PC-9 (cell line): ENCODE measurements at regions not wholly inside any gene's neighbourhood (a gene's known extent, or its start where the extent isn't known, plus 50 kb on each side); places are given as distances from the start of the nearest gene placed in this dataset.

ENCODE experiments used
- BruUV-seq: library from RNA; stranded (reverse); fragments of 400-500 nt; replicated peaks from 2 replicates; lab custom pipeline; 2021; lab: Mats Ljungman, UMichigan
- CTCF ChIA-PET: fragments of 300-600 bp; sonication (Branson Sonifier 250); formaldehyde crosslinking; loops from one replicate; lab custom pipeline; 2022; ENCODE audit warnings: antibody characterized with exemption; lab: Charles Lee
- POLR2A ChIA-PET: fragments of 300-600 bp; sonication (Branson Sonifier 250); formaldehyde crosslinking; loops from one replicate; lab custom pipeline; 2022; ENCODE audit warnings: antibody characterized with exemption; ENCODE audit not compliant: unreplicated experiment; lab: Charles Lee
- DNase-seq, 2 experiments: peaks; one replicate each; pipeline versions ENCODE4 v3.0.0 to v3.0.0-alpha.2; 2015 to 2022; ENCODE audit warnings: mixed read lengths in 1 of 2
- H2AFZ ChIP-seq: fragments of 200-600 bp; sonication (generic); 2 replicates; pipeline ENCODE4 v1.8.1; 2017; ENCODE audit warnings: antibody characterized with exemption
- H3F3A ChIP-seq: fragments of 200-600 bp; sonication (generic); 2 replicates; pipeline ENCODE4 v1.8.1; 2017; ENCODE audit warnings: antibody characterized with exemption, mild to moderate bottlenecking, low read depth; ENCODE audit not compliant: insufficient read depth
- H3K27ac ChIP-seq: fragments of 200-600 bp; sonication (generic); 2 replicates; pipeline ENCODE4 v1.6.1; 2016; ENCODE audit warnings: mixed run types
- H3K27me3 ChIP-seq: fragments of 200-600 bp; sonication (generic); 2 replicates; pipeline ENCODE4 v1.6.1; 2016; ENCODE audit warnings: low read depth, mixed run types; ENCODE audit not compliant: insufficient read depth
- H3K36me3 ChIP-seq: fragments of 200-600 bp; sonication (generic); 2 replicates; pipeline ENCODE4 v1.6.1; 2016; ENCODE audit warnings: low read depth, mixed run types
- H3K4me1 ChIP-seq: fragments of 200-600 bp; sonication (generic); replicated peaks from 2 replicates; pipeline ENCODE4 v1.6.1; 2016; ENCODE audit warnings: mixed run types; ENCODE audit not compliant: insufficient read depth
- H3K4me2 ChIP-seq: fragments of 200-600 bp; sonication (generic); 2 replicates; pipeline ENCODE4 v1.6.1; 2017; ENCODE audit warnings: mixed run types
- H3K4me3 ChIP-seq: fragments of 200-600 bp; sonication (generic); 2 replicates; pipeline ENCODE4 v1.6.1; 2016; ENCODE audit warnings: mixed run types
- H3K79me2 ChIP-seq: fragments of 200-600 bp; sonication (generic); 2 replicates; pipeline ENCODE4 v1.6.1; 2017; ENCODE audit warnings: low read depth, mixed run types
- H3K9me2 ChIP-seq: fragments of 200-600 bp; sonication (generic); 2 replicates; pipeline ENCODE4 v1.8.1; 2017; ENCODE audit warnings: mild to moderate bottlenecking; ENCODE audit not compliant: insufficient read depth
- H3K9me3 ChIP-seq: fragments of 200-600 bp; sonication (generic); 2 replicates; pipeline ENCODE4 v1.8.1; 2016; ENCODE audit warnings: low read depth; ENCODE audit not compliant: insufficient read depth
- H4K20me1 ChIP-seq: fragments of 200-600 bp; sonication (generic); 2 replicates; pipeline ENCODE4 v1.8.1; 2017; ENCODE audit not compliant: insufficient read depth
- EZH2 ChIP-seq: fragments of 200-600 bp; sonication (generic); IDR thresholded peaks from 2 replicates; pipeline ENCODE4 v1.8.0; 2017; ENCODE audit warnings: antibody characterized with exemption, low read depth
- intact Hi-C: fragments of 100-400 bp; cut with micrococcal nuclease; formaldehyde crosslinking; loops from one replicate; pipeline ENCODE4 v1.10.0; 2022; ENCODE audit not compliant: unreplicated experiment
- TF ChIP-seq, protein P1 (sequence below): fragments of 200-600 bp; sonication (generic); conservative IDR thresholded peaks from 2 replicates; pipeline ENCODE4 v1.6.1; 2017; ENCODE audit warnings: mixed run types, antibody characterized with exemption, mild to moderate bottlenecking, moderate library complexity

DNA sequence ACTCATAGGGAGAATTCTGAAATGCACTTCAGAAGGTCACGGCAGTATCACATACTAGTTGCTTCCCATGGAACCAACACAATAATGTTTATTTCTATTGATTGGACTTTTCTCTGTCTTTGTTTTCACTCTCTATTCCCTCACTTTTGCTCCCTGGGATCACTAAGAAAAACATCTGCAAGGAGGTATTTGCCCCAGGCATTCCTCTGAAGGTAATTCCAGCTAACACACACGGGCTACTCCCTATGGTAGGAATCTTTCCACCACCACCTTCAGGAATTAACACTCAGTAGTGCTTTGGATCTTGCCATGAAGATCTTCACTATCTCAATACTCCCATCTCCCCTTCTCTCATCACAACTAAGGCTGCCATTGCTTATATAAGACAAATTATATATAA lies 353.3 kb downstream of the DSC3 start:
- Histone ChIP-seq H3K9me3 (no peaks in the 10 kb centered on the region), H3K4me2 (no peak overlapping the region), H3F3A (no peaks in the 10 kb centered on the region), H2AFZ (no peak overlapping the region), H3K27me3 (no peaks in the 10 kb centered on the region), H3K4me1 (no peaks in the 10 kb centered on the region), H3K36me3 (no peaks in the 10 kb centered on the region), H3K27ac (no peak overlapping the region), H3K79me2 (no peaks in the 10 kb centered on the region), H4K20me1 (no peaks in the 10 kb centered on the region), H3K9me2 (no peaks in the 10 kb centered on the region), H3K4me3 (no peak overlapping the region)
- no TSS peak for BruUV-seq
- ChIA-PET CTCF (no interaction called here), POLR2A (no interaction called here)
- intact Hi-C loops, result no loop called here
- no peak for TF ChIP-seq EZH2
- TF ChIP-seq, protein P1, sequence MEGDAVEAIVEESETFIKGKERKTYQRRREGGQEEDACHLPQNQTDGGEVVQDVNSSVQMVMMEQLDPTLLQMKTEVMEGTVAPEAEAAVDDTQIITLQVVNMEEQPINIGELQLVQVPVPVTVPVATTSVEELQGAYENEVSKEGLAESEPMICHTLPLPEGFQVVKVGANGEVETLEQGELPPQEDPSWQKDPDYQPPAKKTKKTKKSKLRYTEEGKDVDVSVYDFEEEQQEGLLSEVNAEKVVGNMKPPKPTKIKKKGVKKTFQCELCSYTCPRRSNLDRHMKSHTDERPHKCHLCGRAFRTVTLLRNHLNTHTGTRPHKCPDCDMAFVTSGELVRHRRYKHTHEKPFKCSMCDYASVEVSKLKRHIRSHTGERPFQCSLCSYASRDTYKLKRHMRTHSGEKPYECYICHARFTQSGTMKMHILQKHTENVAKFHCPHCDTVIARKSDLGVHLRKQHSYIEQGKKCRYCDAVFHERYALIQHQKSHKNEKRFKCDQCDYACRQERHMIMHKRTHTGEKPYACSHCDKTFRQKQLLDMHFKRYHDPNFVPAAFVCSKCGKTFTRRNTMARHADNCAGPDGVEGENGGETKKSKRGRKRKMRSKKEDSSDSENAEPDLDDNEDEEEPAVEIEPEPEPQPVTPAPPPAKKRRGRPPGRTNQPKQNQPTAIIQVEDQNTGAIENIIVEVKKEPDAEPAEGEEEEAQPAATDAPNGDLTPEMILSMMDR, result no peak
- DNase-seq, result no peak

DNA sequence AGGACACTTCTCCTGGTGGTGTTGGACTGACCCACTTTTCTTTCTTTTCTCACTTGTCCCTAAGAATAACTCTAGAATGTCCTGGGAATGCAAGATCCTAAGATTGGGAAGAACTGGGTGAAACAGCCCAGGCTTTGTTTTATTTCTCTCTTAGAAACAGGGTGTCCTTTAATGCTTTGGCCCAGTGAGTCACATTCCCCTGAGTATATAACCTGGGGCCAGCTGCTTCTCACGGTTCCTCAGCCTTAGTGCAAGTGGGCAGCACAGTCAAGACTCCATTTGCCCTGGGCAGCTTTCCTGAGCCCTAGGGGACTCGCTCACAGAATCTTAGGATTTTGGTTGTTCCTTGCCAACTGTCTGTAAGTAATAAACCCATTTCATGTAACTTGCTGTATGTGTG lies 355.0 kb downstream of the DSC3 start:
- Histone ChIP-seq H3K36me3 (no peaks in the 10 kb centered on the region), H3K4me3 (no peak overlapping the region), H3K27ac (no peak overlapping the region), H3K9me2 (no peaks in the 10 kb centered on the region), H4K20me1 (no peaks in the 10 kb centered on the region), H3K4me1 (no peaks in the 10 kb centered on the region), H3K79me2 (no peaks in the 10 kb centered on the region), H3K9me3 (no peaks in the 10 kb centered on the region), H2AFZ (no peak overlapping the region), H3F3A (no peaks in the 10 kb centered on the region), H3K4me2 (no peak overlapping the region), H3K27me3 (no peaks in the 10 kb centered on the region)
- ChIA-PET CTCF (no interaction called here), POLR2A (no interaction called here)
- BruUV-seq, result no TSS peak
- intact Hi-C loops, result no loop called here
- TF ChIP-seq, protein P1, result no peak
- no peak for TF ChIP-seq EZH2
- DNase-seq, result no peak

DNA sequence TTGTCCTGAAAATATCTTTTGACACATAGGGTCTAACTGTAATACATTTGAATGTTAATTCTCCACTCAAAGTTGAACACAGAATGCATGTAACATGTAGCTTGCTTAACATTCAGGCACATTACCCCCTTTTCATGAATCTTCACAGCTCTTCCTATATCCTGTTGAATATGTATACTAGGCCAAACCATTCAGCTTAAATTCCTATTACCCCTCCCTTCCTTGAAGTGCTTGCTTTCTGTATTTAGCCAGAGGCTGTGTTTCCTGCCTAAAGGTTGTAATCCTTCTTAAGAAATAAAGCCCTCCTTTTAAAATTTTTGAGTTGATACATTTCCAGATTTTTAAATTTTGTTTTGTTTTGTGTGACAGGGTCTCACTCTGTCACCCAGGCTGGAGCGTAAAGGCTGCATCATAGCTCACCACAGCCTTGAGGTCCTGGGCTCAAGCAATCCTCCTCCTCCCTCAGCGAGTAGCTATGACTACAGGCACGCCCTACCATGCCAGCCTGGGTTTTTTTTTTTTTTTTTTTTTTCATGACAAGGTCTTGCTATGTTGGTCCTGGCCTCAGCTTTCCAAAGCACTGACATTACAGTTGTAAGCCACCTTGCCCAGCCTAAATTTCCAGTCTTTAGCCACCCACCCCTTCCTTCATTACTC lies 357.6 kb downstream of the DSC3 start:
- Histone ChIP-seq H3K9me2 (no peaks in the 10 kb centered on the region), H3K27me3 (no peaks in the 10 kb centered on the region), H3K4me2 (no peak overlapping the region), H3K36me3 (no peaks in the 10 kb centered on the region), H2AFZ (no peak overlapping the region), H3K27ac (no peak overlapping the region), H3K4me1 (no peaks in the 10 kb centered on the region), H4K20me1 (no peaks in the 10 kb centered on the region), H3F3A (no peaks in the 10 kb centered on the region), H3K9me3 (no peaks in the 10 kb centered on the region), H3K79me2 (no peaks in the 10 kb centered on the region), H3K4me3 (no peak overlapping the region)
- CTCF ChIA-PET, result interaction anchor here (0.6 kb wide), 1 partner anchor 367 kb away, joined by 3 read pairs; no protein-coding TSS in a partner anchor
- BruUV-seq, result no TSS peak
- DNase-seq, result no peak
- POLR2A ChIA-PET, result no interaction called here
- TF ChIP-seq, protein P1, result no peak
- TF ChIP-seq EZH2, result no peak
- intact Hi-C loops, result no loop called here
